ENCODE measurements at regions not wholly inside any gene's neighbourhood (a gene's known extent, or its start where the extent isn't known, plus 50 kb on each side); places are given as distances from the start of the nearest gene placed in this dataset.

- no peak for TF ChIP-seq RXRA (IDR thresholded peaks at IDR 0.05)
- no peak for TF ChIP-seq CTCF (IDR thresholded peaks at IDR 0.05; ENCODE audit: low read depth, low read length, missing input control)
- no peak for TF ChIP-seq EGR1 (IDR thresholded peaks at IDR 0.05; ENCODE audit: low read depth in 2 of 2)
- no peak for TF ChIP-seq SP1 (IDR thresholded peaks at IDR 0.05)
- TF ChIP-seq, protein P1, sequence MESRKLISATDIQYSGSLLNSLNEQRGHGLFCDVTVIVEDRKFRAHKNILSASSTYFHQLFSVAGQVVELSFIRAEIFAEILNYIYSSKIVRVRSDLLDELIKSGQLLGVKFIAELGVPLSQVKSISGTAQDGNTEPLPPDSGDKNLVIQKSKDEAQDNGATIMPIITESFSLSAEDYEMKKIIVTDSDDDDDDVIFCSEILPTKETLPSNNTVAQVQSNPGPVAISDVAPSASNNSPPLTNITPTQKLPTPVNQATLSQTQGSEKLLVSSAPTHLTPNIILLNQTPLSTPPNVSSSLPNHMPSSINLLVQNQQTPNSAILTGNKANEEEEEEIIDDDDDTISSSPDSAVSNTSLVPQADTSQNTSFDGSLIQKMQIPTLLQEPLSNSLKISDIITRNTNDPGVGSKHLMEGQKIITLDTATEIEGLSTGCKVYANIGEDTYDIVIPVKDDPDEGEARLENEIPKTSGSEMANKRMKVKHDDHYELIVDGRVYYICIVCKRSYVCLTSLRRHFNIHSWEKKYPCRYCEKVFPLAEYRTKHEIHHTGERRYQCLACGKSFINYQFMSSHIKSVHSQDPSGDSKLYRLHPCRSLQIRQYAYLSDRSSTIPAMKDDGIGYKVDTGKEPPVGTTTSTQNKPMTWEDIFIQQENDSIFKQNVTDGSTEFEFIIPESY (IDR thresholded peaks at IDR 0.05): no peak
- TF ChIP-seq, protein P2, sequence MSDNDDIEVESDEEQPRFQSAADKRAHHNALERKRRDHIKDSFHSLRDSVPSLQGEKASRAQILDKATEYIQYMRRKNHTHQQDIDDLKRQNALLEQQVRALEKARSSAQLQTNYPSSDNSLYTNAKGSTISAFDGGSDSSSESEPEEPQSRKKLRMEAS (IDR thresholded peaks at IDR 0.05): no peak
- TF ChIP-seq TAF1 (conservative IDR thresholded peaks at IDR 0.05): no peak
- no peak for TF ChIP-seq RAD21 (IDR thresholded peaks at IDR 0.05)
- no peak for TF ChIP-seq YY1 (IDR thresholded peaks at IDR 0.05)
- no peak for TF ChIP-seq REST (IDR thresholded peaks at IDR 0.05)
- no peak for TF ChIP-seq JUND (IDR thresholded peaks at IDR 0.05)
Measured at GRCh38 chr13:55550624-55551023, 1590.1 kb upstream of the PRR20A start.
